PFSK-1 (cell line): ENCODE measurements at regions not wholly inside any gene's neighbourhood (a gene's known extent, or its start where the extent isn't known, plus 50 kb on each side); places are given as distances from the start of the nearest gene placed in this dataset.

Experiments used
- POLR2AphosphoS5 ChIP-seq: IDR thresholded peaks from 2 replicates; pipeline ENCODE4 v1.6.1; 2012; ENCODE audit warnings: low read depth, mild to moderate bottlenecking, control low read depth, low read length, moderate library complexity
- REST ChIP-seq, 2 experiments: IDR thresholded peaks; 2 replicates each; pipeline versions ENCODE4 v1.6.1 to v1.8.0; 2011 to 2012; ENCODE audit warnings: low read depth in 2 of 2, low read length in 2 of 2, control low read depth in 1 of 2, inconsistent platforms in 1 of 2, mild to moderate bottlenecking in 1 of 2, moderate library complexity in 1 of 2; ENCODE audit not compliant: insufficient read depth in 1 of 2
- TAF1 ChIP-seq: IDR thresholded peaks from 2 replicates; pipeline ENCODE4 v1.6.1; 2012; ENCODE audit warnings: low read length, control low read depth, borderline replicate concordance; ENCODE audit not compliant: insufficient read depth

- TF ChIP-seq POLR2AphosphoS5 (no peak), TAF1 (no peak), REST (IDR thresholded peaks at IDR 0.05; ENCODE audit: insufficient read depth in 1 of 2, low read depth in 2 of 2, low read length in 2 of 2) (no peak)
These were observed 89.7 kb downstream of the NPIPB11 start for GRCh38 chr16:29316761-29317183.
